ENCODE measurements at regions not wholly inside any gene's neighbourhood (a gene's known extent, or its start where the extent isn't known, plus 50 kb on each side); places are given as distances from the start of the nearest gene placed in this dataset.

DNA sequence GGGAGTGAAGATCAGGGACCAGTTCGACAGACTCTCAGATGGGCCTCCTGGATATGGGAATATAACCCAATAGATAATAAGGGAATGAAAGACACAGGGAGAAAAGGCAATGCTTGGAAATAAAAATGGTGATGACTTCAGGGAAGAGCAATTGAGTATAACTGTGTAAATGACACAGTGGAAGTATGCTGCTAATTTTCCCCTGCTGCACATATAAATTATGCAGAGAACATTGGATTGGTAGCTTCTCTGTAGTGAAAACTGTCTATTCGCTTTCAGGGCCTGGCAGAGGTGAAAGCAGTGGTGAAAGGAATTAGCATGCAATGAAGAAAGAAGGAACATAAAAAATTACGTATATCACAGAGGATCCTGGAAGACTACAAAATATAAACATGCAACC, 398.2 kb upstream of the CDH2 start:
- H3K27me3 ChIP-seq (replicated peaks; ENCODE audit: control insufficient read depth, insufficient read depth, low read length): no peaks in the 10 kb centered on the region
- no peak for DNase-seq (ENCODE audit: extremely low read depth, insufficient read length)
- H3K36me3 ChIP-seq (ENCODE audit: control insufficient read depth, insufficient read depth, low read length): no peaks in the 10 kb centered on the region
- H3K4me3 ChIP-seq (replicated peaks; ENCODE audit: low read depth, low read length): no peak overlapping the region
- TF ChIP-seq, protein P1, sequence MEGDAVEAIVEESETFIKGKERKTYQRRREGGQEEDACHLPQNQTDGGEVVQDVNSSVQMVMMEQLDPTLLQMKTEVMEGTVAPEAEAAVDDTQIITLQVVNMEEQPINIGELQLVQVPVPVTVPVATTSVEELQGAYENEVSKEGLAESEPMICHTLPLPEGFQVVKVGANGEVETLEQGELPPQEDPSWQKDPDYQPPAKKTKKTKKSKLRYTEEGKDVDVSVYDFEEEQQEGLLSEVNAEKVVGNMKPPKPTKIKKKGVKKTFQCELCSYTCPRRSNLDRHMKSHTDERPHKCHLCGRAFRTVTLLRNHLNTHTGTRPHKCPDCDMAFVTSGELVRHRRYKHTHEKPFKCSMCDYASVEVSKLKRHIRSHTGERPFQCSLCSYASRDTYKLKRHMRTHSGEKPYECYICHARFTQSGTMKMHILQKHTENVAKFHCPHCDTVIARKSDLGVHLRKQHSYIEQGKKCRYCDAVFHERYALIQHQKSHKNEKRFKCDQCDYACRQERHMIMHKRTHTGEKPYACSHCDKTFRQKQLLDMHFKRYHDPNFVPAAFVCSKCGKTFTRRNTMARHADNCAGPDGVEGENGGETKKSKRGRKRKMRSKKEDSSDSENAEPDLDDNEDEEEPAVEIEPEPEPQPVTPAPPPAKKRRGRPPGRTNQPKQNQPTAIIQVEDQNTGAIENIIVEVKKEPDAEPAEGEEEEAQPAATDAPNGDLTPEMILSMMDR (IDR thresholded peaks at IDR 0.05; ENCODE audit: insufficient read depth, low read length, poor library complexity, severe bottlenecking): no peak

DNA sequence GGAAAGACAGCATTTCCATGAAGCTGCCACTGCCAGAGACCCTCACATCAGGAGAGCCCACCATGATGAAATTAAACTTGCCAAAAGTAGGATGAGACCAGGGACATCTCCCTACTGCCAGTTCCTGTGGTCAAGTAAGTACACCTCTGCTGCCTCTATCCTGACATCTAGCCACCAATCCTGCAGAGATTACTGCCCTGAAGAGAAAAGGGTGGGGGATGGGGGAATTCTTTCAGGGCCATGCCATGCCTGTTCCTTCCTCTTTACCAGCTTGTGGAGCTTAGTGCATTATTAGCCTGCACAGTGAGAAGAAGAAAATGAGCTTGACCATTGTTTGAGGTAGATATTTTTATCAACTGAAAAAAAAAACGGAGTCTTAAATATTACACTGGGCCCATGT, 397.2 kb upstream of the CDH2 start:
- no peaks in the 10 kb centered on the region for H3K36me3 ChIP-seq (ENCODE audit: control insufficient read depth, insufficient read depth, low read length)
- no peak for DNase-seq (ENCODE audit: extremely low read depth, insufficient read length)
- TF ChIP-seq, protein P1 (IDR thresholded peaks at IDR 0.05; ENCODE audit: insufficient read depth, low read length, poor library complexity, severe bottlenecking): no peak
- no peaks in the 10 kb centered on the region for H3K27me3 ChIP-seq (replicated peaks; ENCODE audit: control insufficient read depth, insufficient read depth, low read length)
- H3K4me3 ChIP-seq (replicated peaks; ENCODE audit: low read depth, low read length): no peak overlapping the region

DNA sequence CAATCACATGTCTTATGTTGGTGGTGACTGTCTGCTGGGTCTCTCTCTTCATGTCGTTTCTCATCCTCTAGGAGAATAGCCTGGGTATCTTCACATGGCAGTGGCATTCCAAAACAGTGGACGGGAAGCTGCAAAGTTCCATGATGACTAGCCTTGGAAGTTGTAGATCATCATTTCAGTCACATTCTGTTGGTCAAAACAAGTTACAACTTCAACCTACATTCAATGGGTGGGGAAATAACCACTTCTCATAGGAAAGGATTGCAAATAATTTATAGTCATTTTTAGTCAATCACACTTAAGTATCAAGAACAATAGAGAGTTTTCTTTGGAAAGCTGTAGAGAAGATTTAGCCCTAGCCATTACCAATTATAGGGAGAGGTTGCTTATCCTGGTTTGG, 395.0 kb upstream of the CDH2 start:
- no peak for DNase-seq (ENCODE audit: extremely low read depth, insufficient read length)
- Histone ChIP-seq H3K27me3 (replicated peaks; ENCODE audit: control insufficient read depth, insufficient read depth, low read length) (no peaks in the 10 kb centered on the region), H3K36me3 (ENCODE audit: control insufficient read depth, insufficient read depth, low read length) (no peaks in the 10 kb centered on the region), H3K4me3 (replicated peaks; ENCODE audit: low read depth, low read length) (no peak overlapping the region)
- TF ChIP-seq, protein P1 (IDR thresholded peaks at IDR 0.05; ENCODE audit: insufficient read depth, low read length, poor library complexity, severe bottlenecking): no peak

DNA sequence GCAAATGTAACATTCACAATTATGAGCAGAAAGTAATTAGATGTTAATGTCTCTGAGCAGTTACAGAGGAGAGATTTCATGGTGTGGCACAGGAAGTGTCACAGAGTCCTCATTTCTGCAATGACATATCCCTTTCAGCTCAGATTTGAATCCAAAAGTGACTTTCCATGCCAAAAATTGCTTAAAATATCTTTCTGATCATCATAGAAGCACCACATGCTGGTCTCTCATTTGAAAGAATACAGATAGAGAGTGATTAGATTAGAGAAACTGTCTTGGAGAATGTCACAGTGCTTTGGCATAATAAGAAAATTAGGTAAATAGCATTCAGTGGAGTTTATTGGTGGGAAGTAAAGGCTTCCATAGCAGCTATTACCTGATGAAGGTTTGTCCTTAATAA, 383.4 kb upstream of the CDH2 start:
- no peaks in the 10 kb centered on the region for H3K36me3 ChIP-seq (ENCODE audit: control insufficient read depth, insufficient read depth, low read length)
- DNase-seq (ENCODE audit: extremely low read depth, insufficient read length): no peak
- TF ChIP-seq, protein P1 (IDR thresholded peaks at IDR 0.05; ENCODE audit: insufficient read depth, low read length, poor library complexity, severe bottlenecking): no peak
- H3K27me3 ChIP-seq (replicated peaks; ENCODE audit: control insufficient read depth, insufficient read depth, low read length): no peaks in the 10 kb centered on the region
- no peak overlapping the region for H3K4me3 ChIP-seq (replicated peaks; ENCODE audit: low read depth, low read length)

DNA sequence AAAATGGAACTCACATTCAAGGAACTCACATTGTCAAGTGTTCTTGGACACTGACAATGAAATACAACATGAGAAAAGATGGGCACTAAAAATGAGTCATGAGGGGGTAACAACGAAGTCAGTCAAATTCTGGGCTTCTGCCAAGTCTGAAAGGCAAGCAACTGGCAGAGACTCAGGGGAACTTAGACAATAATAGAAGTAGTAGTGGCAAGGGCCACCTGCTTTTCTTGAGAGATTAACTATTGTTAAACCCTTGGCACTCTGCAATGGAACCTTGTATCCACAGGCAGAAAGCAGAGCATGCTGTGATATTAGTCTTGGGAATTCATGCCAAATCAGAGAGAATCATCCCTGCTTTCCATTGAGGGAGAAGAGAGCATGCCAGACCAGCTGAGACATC, 382.6 kb upstream of the CDH2 start:
- Histone ChIP-seq H3K36me3 (ENCODE audit: control insufficient read depth, insufficient read depth, low read length) (no peaks in the 10 kb centered on the region), H3K27me3 (replicated peaks; ENCODE audit: control insufficient read depth, insufficient read depth, low read length) (no peaks in the 10 kb centered on the region), H3K4me3 (replicated peaks; ENCODE audit: low read depth, low read length) (no peak overlapping the region)
- DNase-seq (ENCODE audit: extremely low read depth, insufficient read length): no peak
- TF ChIP-seq, protein P1 (IDR thresholded peaks at IDR 0.05; ENCODE audit: insufficient read depth, low read length, poor library complexity, severe bottlenecking): no peak

DNA sequence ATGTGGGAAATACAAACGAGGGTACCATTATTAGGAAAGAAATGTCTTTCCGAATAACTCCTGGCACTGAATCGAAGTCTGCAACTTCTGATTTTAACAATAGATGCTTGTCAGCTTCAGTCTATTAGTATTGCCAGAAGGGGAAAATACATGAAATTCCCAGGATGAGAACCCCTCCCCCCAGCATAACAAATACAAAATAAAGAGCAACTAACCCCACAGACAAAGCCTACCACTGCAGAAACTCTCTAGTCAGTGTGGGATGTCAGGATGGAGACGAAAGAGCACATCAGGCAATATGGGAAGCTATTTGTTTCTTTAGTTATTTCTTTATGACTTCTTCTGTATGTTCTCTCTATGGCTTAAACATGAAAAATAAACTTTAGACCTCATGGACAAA, 365.0 kb upstream of the CDH2 start:
- TF ChIP-seq, protein P1 (IDR thresholded peaks at IDR 0.05; ENCODE audit: insufficient read depth, low read length, poor library complexity, severe bottlenecking): no peak
- no peak for DNase-seq (ENCODE audit: extremely low read depth, insufficient read length)
- H3K27me3 ChIP-seq (replicated peaks; ENCODE audit: control insufficient read depth, insufficient read depth, low read length): no peaks in the 10 kb centered on the region

More for the DNA sequence above, 365.0 kb upstream of the CDH2 start:
- H3K4me3 ChIP-seq (replicated peaks; ENCODE audit: low read depth, low read length): no peak overlapping the region
- H3K36me3 ChIP-seq (ENCODE audit: control insufficient read depth, insufficient read depth, low read length): no peaks in the 10 kb centered on the region
